DND-41 (cell line): ENCODE measurements at regions not wholly inside any gene's neighbourhood (a gene's known extent, or its start where the extent isn't known, plus 50 kb on each side); places are given as distances from the start of the nearest gene placed in this dataset.

Source experiments
- ATAC-seq: fragments of 200-7000 bp; cut with Tn5 transposase; 3 replicates; pipeline ENCODE4 v1.9.1; 2021; ENCODE audit warnings: low read depth; ENCODE audit not compliant: insufficient read depth
- DNase-seq: peaks from one replicate; pipeline ENCODE4 v3.0.0-alpha.2; 2020
- H2AFZ ChIP-seq: 2 replicates; pipeline ENCODE4 v1.6.0; 2012; ENCODE audit warnings: low read depth, low read length
- H3K27ac ChIP-seq: 2 replicates; pipeline ENCODE4 v1.5.1; 2012; ENCODE audit warnings: low read length, inconsistent platforms
- H3K27me3 ChIP-seq: fragments of 200-600 bp; sonication (generic); 2 replicates; pipeline ENCODE4 v1.6.0; 2012; ENCODE audit warnings: low read length, mild to moderate bottlenecking, inconsistent platforms; ENCODE audit not compliant: insufficient read depth, poor library complexity
- H3K36me3 ChIP-seq: 2 replicates; pipeline ENCODE4 v1.5.1; 2012; ENCODE audit warnings: low read length, inconsistent platforms; ENCODE audit not compliant: insufficient read depth
- H3K4me1 ChIP-seq: 2 replicates; pipeline ENCODE4 v1.5.1; 2012; ENCODE audit warnings: mild to moderate bottlenecking, low read length; ENCODE audit not compliant: insufficient read depth
- H3K4me2 ChIP-seq: 2 replicates; pipeline ENCODE4 v1.6.0; 2012; ENCODE audit warnings: mild to moderate bottlenecking, moderate library complexity, low read length, inconsistent platforms; ENCODE audit not compliant: insufficient read depth
- H3K4me3 ChIP-seq, 2 experiments: fragments of 200-600 bp in 1 of 2; shearing (Covaris generic) in 1 of 2; 2 replicates each; pipeline ENCODE4 v1.5.1; 2012 to 2016; ENCODE audit warnings: inconsistent platforms in 2 of 2, low read length in 2 of 2, mild to moderate bottlenecking in 2 of 2, low read depth in 1 of 2, moderate library complexity in 1 of 2
- H3K79me2 ChIP-seq: 2 replicates; pipeline ENCODE4 v1.6.0; 2012; ENCODE audit warnings: low read length, inconsistent platforms; ENCODE audit not compliant: insufficient read depth
- H3K9ac ChIP-seq: 2 replicates; pipeline ENCODE4 v1.6.0; 2012; ENCODE audit warnings: low read depth, mild to moderate bottlenecking, inconsistent platforms, low read length, moderate library complexity
- H3K9me3 ChIP-seq: 2 replicates; pipeline ENCODE4 v1.5.1; 2012; ENCODE audit warnings: low read length, moderate library complexity, mild to moderate bottlenecking, inconsistent platforms; ENCODE audit not compliant: insufficient read depth, severe bottlenecking
- H4K20me1 ChIP-seq: 2 replicates; pipeline ENCODE4 v1.6.0; 2012; ENCODE audit warnings: low read length; ENCODE audit not compliant: insufficient read depth
- CTCF ChIP-seq: IDR thresholded peaks from 2 replicates; pipeline ENCODE4 v1.5.1; 2012; ENCODE audit warnings: borderline replicate concordance, low read length, moderate library complexity, mild to moderate bottlenecking; ENCODE audit not compliant: poor library complexity, severe bottlenecking; ENCODE audit errors: extremely low read depth
- EZH2 ChIP-seq: IDR thresholded peaks from 3 replicates; pipeline ENCODE4 v1.6.1; 2012; ENCODE audit warnings: borderline replicate concordance, low read depth, mild to moderate bottlenecking, moderate library complexity, low read length, inconsistent platforms; ENCODE audit not compliant: severe bottlenecking

DNA sequence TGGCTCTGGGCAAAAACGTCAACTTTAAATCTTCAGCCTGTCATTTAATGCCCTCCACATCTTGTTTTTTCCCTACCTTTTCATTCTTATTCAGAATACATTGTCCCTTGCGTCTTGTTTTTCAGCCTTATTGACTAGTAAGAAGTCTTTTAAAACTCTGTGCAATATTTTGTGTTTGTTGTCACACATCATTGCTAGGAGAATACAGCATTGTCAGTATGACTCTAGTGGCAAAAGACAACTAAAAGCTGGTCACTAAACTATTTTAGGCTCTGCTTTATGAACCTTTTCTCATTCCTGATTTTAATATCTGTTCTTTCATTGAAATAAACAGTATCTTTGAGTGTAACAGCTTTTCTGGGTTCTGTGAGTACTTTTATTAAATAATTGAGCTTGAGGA, 447.8 kb upstream of the CCDC179 start:
- ATAC-seq (no peak), DNase-seq (no peak)
- no peaks in the 10 kb centered on the region for H3K36me3 ChIP-seq
- TF ChIP-seq CTCF (no peak), EZH2 (no peak)
- no peaks in the 10 kb centered on the region for H3K9me3 ChIP-seq
- H3K79me2 ChIP-seq, result no peaks in the 10 kb centered on the region
- H3K4me1 ChIP-seq, result no peaks in the 10 kb centered on the region
- no peaks in the 10 kb centered on the region for H4K20me1 ChIP-seq
- no peak overlapping the region for H3K27ac ChIP-seq
- no peak overlapping the region for H3K9ac ChIP-seq
- H3K27me3 ChIP-seq, result no peaks in the 10 kb centered on the region
- no peak overlapping the region for H3K4me3 ChIP-seq
- H3K4me2 ChIP-seq, result no peak overlapping the region
- H2AFZ ChIP-seq, result no peak overlapping the region

DNA sequence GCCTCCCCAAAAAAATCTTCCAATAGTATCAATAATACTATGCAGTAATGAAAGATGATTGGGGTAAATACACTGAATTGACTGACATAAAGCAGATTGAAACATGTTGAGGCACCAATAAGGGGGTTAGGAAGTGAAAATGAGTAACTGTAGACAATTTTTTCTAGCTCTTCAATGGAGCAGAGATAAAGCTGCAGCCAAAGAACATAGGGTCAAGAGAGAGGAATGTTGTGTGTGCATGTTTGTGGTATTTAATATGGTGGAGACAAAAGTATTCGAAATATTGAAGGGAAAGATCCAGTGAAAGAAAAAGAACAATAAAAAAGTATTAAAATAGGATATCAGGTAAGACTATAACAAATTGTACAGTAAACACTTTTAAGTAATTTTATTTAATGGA, 450.0 kb upstream of the CCDC179 start:
- no peaks in the 10 kb centered on the region for H3K4me1 ChIP-seq
- H4K20me1 ChIP-seq, result no peaks in the 10 kb centered on the region
- no peak overlapping the region for H3K4me3 ChIP-seq
- H3K4me2 ChIP-seq, result no peak overlapping the region
- TF ChIP-seq EZH2, result no peak
- no peak for TF ChIP-seq CTCF
- H3K79me2 ChIP-seq, result no peaks in the 10 kb centered on the region
- no peak overlapping the region for H3K9ac ChIP-seq
- no peak overlapping the region for H3K27ac ChIP-seq
- no peaks in the 10 kb centered on the region for H3K27me3 ChIP-seq
- no peaks in the 10 kb centered on the region for H3K9me3 ChIP-seq
- no peaks in the 10 kb centered on the region for H3K36me3 ChIP-seq
- DNase-seq (no peak), ATAC-seq (no peak)
- H2AFZ ChIP-seq, result no peak overlapping the region

DNA sequence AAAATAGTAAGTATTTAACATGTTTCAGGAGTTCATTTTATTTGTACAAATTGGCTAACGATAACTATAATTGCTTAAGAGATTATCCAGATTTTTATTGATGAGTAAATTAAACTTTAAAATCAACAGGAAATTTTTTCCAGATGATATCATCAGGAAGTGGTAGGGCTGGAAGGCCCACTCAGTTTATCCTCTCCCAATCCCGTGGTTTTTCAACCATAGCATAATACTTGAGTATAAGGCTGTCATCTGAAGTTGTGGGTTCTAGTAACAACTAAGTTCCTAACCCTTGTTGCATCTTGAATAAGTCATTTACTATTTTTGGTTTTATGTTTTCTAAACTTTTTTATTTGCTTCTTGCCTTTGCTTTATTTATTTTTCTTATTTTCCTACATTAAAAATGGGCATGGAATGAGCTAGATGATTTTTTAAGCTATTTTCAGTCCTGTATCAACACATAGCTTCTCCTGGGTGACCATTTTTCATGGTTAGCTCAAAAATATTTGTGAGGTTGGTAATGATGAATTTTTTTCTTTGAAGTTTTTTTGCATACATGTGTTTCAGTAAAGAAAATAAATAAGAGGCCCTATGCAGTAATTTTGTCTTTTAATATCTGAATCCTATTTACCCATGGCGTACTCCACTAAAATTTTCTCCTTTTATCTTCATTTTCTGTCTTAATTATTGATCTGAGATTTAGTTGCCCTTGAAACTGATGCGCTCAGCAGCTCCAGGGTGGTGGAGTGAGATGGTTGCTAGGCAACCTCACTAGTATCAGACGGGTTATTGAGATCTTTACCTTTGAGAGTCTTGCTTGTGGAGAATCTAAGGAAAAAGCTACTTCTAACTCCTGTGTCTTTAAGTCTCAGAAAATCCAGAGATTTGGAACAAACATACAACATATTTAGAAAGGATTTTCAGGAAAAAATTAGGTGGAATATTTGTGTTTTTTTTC, 452.0 kb upstream of the CCDC179 start:
- ATAC-seq, result no peak
- Histone ChIP-seq H3K27me3 (no peaks in the 10 kb centered on the region), H2AFZ (no peak overlapping the region), H3K79me2 (no peaks in the 10 kb centered on the region), H3K4me2 (no peak overlapping the region), H3K4me3 (no peak overlapping the region), H4K20me1 (no peaks in the 10 kb centered on the region), H3K27ac (no peak overlapping the region), H3K36me3 (no peaks in the 10 kb centered on the region), H3K9ac (no peak overlapping the region), H3K4me1 (no peaks in the 10 kb centered on the region), H3K9me3 (no peaks in the 10 kb centered on the region)
- TF ChIP-seq EZH2 (no peak), CTCF (no peak)
- no peak for DNase-seq
